ENCODE measurements at regions not wholly inside any gene's neighbourhood (a gene's known extent, or its start where the extent isn't known, plus 50 kb on each side); places are given as distances from the start of the nearest gene placed in this dataset.

DNA sequence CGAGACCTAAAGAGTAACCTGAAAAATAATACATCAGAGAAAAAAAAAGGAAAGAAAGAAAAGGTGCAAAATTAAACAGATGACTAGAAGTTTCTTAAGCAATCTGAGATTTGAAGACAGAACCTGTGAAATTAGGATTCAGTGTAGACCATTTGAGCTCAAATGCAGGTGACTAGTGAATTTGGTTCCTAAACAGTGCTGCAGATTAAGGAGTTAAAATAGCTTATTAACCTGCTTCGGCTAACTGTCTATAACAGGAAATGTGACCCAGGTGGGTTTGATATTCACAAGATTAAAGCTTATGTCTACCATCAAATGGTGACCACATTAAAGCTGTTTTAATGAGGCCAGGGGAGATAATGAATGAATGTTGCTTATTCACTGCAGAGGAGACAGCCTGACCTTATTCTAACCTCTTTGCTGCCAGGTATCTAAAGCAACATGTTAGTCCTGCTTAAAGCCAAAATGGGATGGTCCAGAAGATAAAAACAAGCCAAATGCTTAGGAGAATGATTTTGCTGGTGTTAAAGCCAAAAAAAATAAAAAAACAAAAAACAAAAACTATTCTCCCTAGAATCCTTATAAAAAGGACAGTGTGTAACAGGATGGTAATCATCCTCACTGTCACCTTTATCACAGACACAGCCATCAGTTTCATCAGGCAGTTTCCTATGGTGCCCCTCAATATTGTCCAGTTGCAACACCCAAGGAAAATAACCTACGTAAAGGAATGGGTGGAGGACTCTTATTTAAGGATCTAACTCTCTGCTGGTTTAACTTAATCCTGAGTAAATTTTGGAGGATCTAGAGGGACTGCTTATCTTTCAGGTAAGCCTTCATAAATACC is 769.0 kb upstream of the ZEB2 start:
- no peak for DNase-seq (ENCODE audit: low read depth in 2 of 2)

DNA sequence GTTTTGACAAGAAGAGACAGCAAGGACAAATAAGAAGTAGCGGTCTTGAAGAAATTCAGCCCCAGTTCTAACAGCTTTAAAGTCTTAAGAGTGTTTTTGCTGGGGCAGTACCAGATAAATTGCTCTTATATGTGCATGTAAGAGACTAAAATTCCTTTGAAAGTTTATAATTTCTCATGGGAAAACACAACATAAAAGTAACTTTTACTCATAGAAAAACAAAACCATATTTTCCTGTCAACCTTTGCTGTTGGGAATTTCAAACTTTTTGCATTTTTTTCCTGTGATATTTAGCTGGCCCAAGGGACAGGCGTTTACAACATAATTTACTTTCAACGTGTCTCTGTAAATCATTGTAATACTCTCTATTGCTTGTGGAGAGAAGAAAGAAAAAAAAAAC is 767.8 kb upstream of the ZEB2 start:
- DNase-seq (ENCODE audit: low read depth in 2 of 2): no peak

- DNase-seq (ENCODE audit: low read depth in 2 of 2): no peak
These were observed 766.9 kb upstream of the ZEB2 start for GRCh38 chr2:145286716-145287275.

DNA sequence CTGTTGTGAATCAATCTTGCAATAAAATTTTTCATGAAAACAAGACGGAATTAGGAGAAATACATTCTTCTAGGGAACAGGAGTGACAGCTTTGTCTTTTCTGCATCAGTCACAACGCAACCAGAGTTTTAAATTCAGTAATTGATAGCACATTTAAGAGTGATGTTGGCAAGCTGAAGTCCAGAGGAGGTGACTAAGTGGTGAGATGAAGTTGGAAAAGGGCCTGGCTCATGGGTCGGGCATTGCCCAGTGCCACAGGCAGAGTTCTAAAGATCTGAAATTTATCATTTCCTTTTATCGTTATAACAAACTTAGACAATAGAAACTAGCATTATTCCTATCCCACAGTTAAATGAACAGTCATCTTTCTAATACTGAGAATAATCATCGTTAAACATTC is 764.6 kb upstream of the ZEB2 start:
- no peak for DNase-seq (ENCODE audit: low read depth in 2 of 2)

GRCh38 chr2:145283131-145283530 is 763.2 kb upstream of the ZEB2 start:
- no peak for DNase-seq (ENCODE audit: low read depth in 2 of 2)

DNA sequence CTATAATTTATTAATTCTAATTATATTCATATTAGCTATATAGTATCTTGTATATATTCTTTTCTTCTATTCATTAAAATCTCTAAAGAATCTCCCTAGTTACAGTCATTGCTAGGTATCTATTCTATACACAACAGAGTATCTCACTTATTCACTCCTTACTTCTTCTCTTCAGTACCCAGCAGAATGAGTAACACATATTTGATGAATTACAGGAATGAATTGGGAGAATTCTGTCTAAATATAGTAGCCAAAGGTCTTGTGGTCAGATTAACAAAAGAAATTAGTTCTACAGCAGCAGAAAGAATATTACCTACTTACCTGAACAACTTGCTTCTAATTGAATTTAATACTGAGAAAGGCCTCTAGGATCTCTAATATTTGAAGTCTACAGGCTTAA is 758.0 kb upstream of the ZEB2 start:
- no peak for DNase-seq (ENCODE audit: low read depth in 2 of 2)

DNA sequence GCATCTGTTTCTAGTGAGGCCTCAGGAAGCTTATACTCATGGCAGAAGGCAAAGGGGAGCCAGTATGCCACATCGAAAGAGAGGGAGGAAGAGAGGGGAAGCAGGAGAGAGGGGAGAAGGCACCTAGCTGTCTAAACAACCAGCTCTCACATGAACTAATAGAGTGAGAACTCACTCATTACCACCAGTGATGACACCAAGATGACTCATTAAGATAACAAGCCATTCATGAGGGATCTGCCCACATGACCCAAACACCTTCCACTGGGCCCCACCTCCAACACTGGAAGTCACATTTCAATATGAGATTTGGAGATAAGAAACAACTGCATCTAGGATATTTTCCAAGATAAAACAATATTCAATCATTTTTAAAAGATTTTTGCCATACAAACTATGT is 753.9 kb upstream of the ZEB2 start:
- no peak for DNase-seq (ENCODE audit: low read depth in 2 of 2)

- no peak for DNase-seq (ENCODE audit: low read depth in 2 of 2)
These were observed 749.0 kb upstream of the ZEB2 start for GRCh38 chr2:145268931-145269330.

GRCh38 chr2:145267451-145267850 is 747.5 kb upstream of the ZEB2 start:
- DNase-seq (ENCODE audit: low read depth in 2 of 2): no peak

GRCh38 chr2:145265244-145265643 is 745.3 kb upstream of the ZEB2 start:
- DNase-seq (ENCODE audit: low read depth in 2 of 2): no peak

DNA sequence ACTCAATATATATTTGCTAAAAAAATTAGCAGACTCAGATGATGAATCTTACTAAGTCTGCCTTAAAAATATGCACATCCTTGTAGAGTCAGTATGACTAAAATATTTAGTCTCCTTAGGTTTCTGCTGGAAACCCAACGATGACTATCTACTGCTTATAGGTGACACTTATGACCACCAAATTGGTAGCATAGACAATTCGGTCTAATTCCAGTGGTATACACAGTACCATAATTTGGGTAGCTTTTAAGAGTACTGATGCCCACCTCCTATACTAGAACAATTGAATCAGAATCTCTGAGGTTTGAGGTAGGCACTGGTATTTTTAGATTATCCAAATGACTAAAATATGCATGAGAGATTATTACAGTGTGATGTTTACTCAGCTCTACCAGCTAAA is 740.8 kb upstream of the ZEB2 start:
- DNase-seq (ENCODE audit: low read depth in 2 of 2): no peak

DNA sequence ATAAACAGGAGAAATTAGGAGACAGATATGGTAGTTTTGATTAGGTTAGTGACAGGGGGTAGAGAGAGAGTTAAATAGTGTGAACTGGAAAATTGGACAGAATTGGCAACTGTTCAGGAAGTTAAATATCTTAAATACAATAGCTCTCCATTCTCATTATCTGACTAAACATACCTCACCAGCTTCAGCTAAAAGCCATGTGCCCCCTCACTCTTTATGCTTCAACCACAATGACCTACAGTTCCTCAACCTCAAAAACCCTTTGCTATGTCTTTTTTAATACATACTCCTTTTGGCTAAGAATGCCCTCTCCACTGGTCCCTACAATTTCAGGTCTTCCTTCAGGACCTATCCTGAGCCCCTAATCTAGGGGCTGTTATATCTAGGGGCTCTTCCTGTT is 740.2 kb upstream of the ZEB2 start:
- no peak for DNase-seq (ENCODE audit: low read depth in 2 of 2)

DNA sequence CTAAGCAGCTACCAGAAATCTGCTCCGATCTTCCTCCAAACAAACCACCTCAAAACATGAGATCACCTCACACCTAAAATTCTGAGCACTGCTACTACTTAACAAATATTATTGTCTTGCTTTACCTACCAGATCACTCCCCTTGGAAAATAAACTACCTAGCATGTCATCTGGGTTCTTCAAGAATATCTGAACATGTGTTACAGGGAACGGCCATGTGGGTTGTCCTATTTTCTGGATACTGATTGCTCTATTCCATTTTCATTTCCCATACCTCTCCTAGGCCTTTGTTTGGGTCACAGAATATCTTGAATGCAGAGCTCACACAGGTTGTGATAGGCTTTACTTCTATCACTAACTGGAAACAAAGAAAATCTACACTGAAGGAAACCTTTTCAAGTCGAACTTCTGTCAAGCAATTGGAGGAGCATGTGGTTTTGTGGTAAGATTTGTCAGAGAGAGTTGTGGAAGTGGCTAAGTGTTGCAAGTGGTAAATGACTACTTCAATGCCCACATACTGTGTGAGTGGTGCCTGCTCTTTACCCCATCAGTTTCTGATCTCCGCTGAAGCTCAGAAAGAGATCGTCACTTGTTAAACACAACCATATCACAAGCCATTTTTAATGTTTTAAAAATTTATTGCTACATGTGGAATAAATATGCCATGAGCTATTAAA is 739.1 kb upstream of the ZEB2 start:
- DNase-seq (ENCODE audit: low read depth in 2 of 2): no peak

DNA sequence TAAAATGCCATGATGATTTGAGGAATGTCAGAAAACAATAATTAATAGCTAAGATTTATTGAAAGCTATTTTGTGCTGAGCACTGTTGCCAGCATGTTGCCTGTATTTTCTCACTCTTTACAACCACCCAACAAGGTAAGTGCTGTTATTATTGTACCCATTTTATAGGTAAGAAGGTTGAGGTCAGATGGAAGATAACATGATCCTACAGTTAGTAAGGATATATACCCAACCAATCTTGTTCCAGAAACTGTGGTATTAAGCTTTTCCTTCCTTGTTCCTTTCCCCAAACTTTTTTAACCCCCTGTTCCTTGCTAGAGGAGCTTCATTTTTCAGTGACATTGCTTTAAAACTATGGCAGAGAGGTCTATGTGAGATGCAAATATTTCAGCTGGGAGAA is 738.0 kb upstream of the ZEB2 start:
- no peak for DNase-seq (ENCODE audit: low read depth in 2 of 2)

DNA sequence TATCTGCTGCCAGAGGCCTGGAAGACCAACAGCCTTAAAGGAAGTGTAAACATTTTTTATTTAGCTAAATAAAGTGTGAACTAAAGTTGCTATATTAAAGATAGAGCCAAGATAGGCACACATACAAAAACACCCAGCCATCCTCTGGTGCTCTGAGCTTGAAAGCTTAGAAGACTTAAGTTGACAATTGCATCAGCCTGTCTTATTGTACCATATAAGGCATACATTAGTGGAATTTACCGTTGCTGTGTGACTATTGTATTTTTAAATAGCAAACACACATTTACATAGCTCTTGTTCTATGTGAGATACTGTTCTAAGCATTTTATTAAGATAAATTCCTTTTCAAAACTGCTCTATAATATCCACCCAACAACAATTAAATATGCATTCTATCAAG is 736.6 kb upstream of the ZEB2 start:
- no peak for DNase-seq (ENCODE audit: low read depth in 2 of 2)

DNA sequence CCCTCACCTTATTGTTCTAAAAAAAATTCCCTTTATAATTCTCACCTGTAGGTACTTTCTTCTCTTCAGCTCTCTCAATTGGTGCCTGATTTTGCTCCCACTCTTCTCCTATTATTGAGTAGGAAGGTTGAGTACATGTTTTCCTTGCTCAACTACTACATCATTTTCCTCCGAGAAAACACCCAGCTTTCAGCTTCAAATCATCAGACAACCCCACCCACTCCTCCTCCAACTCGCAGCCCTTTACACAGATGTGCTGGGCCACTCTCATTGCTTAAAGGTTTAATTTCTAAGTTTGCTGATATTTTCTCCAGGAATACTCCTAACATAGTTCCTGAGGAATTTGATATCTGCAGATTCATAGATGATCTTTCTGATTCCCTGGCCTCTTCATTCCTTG is 734.4 kb upstream of the ZEB2 start:
- no peak for DNase-seq (ENCODE audit: low read depth in 2 of 2)

DNA sequence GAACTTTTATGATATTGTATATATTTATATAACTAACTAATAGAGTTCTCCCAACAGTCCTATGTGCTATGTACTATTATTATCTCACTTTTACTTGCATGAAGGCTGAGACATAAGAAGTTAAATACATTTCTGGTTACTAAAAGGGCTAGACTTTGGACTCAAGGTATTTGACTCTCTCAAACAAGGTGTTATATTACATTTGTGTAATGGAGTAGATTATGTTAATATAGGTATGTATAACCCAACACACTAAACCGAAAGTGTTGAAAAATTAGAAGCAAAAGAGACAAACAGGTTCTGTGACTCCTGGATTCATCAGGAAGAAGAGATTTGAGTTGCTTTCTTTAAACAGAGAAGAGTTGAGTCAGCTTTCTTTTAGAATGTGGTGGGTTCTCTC is 733.6 kb upstream of the ZEB2 start:
- DNase-seq (ENCODE audit: low read depth in 2 of 2): no peak

- DNase-seq (ENCODE audit: low read depth in 2 of 2): no peak
These were observed 725.5 kb upstream of the ZEB2 start for GRCh38 chr2:145245268-145245870.

DNA sequence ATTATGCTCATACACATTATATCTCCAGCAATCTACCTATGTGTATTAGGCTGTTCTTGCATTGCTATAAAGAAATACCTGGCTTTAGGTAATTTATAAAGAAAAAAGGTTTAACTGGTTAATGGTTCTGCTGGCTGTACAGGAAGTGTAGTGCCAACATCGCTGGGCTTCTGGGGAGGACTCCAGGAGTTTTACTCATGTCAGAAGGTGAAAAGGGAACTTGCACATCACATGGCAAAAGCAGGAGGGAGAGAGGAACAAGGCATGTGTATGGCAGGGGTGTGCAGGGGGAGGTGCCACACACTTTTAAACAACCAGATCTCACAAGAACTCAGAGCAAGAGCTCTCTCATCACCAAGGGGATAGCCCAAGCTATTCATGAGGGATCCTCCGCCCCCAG is 715.4 kb upstream of the ZEB2 start:
- DNase-seq (ENCODE audit: low read depth in 2 of 2): no peak

GRCh38 chr2:145230546-145230945 is 710.6 kb upstream of the ZEB2 start:
- no peak for DNase-seq (ENCODE audit: low read depth in 2 of 2)

GRCh38 chr2:145228506-145228905 is 708.6 kb upstream of the ZEB2 start:
- DNase-seq (ENCODE audit: low read depth in 2 of 2): no peak

DNA sequence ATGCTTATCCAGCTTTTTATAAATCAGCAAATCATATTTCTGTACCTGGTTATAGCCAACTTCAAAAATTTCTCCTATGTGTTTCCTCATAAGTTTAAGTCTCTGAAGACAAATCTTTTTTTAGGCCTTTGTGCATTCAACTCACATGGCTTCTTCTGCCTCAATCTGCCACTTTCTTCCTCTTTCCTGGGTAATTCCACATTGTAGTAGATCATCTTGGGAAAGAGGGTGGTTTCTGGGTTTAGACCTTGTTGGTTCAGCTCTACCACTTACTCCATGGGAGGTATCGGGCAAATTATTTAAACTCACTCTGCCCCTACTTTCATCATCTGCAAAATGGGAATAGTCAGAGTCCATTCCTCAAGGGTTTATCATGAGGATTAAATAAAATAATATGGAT is 707.0 kb upstream of the ZEB2 start:
- DNase-seq (ENCODE audit: low read depth in 2 of 2): no peak

- no peak for DNase-seq (ENCODE audit: low read depth in 2 of 2)
These were observed 701.6 kb upstream of the ZEB2 start for GRCh38 chr2:145221516-145221915.

Data from stimulated activated CD4-positive, alpha-beta T cell treated with anti-CD3 and anti-CD28 coated beads, Interleukin-1b, Interleukin-23, amount 100 ng/mL, for 4 hours (primary cell).